Inflammatory macrophage (primary cell): ENCODE measurements at regions not wholly inside any gene's neighbourhood (a gene's known extent, or its start where the extent isn't known, plus 50 kb on each side); places are given as distances from the start of the nearest gene placed in this dataset.
"Not testable (repeated sequence)": the region's sequence is repeated elsewhere in the genome, so short reads cannot be mapped to it uniquely, and the experiment has no call there.

Source experiments
- DNase-seq, 2 donors: peaks; one replicate each; pipeline ENCODE4 v3.0.0-alpha.2; 2020 to 2022

DNA sequence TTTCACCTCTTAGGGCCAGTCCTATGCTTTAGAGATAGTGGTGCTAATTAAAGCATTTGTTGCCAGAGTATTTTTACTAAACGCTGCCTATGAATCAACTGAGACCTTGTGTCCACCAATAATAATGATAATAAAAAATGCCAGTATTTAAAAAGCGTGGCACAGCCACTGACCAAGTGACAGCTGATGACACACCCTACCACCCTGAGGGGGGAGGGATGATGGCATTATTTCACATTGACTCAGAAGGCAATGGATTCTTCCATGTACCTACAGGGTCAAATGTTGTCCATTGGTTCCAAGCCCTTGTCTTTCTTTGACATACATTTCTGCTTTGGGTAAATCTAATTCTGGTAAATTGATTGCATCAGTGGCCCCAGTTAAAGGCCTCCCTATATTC lies 384.4 kb downstream of the DLEU7 start:
- no peak for DNase-seq

DNA sequence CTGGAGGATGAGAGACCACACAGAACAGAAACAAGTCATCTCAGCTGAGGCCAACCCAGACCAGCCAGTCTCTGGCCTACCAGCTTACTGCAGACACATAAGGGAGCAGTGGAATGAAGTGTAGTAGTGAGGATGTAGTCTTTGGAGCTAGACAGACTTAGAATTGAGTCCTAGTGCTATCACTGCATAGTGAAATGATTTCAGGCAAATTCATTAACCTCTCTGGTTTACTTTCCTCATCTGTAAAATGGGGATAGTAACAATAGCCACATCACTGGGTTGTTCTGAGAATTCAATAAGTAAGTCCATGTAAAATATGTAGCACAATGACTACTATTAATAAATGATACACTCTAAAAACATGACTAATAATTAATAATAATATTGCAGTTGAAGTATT lies 383.8 kb downstream of the DLEU7 start:
- no peak for DNase-seq

DNA sequence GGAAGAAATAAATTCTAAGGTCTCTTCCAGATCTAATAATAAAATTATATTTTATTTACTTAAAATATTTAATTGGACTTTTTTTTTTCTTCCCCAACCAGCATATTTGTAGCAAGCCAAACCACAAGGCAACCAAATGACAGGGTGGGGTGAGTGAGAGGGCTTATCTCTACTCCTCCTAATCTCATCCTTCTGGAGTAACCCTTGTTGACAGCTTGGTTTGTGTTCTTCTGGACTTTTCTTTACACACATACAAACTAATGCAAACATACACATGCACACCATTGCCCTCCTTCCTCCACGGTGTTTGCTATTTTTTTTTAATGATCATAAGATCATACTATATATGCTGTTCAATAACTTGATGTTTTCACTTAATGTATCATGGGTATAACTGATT lies 383.1 kb downstream of the DLEU7 start:
- DNase-seq: no peak

DNA sequence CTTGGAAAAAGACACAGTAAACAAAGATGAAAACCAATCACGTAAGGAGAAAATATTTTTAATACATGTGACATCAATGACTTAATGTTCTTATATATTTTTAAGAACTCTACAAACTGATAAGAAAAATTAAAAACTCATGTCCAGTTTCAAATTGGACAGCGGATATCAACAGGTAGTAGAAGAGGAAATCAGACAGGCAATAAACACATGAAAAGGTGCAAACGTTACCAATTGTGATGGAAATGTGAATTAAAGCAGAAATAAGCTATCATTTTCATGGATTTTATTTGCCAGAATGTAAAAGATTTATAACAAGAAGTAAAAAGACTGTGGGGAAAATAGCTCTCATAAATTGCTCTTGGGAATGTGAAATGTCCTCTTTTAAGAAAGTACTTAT lies 382.3 kb downstream of the DLEU7 start:
- DNase-seq: no peak

DNA sequence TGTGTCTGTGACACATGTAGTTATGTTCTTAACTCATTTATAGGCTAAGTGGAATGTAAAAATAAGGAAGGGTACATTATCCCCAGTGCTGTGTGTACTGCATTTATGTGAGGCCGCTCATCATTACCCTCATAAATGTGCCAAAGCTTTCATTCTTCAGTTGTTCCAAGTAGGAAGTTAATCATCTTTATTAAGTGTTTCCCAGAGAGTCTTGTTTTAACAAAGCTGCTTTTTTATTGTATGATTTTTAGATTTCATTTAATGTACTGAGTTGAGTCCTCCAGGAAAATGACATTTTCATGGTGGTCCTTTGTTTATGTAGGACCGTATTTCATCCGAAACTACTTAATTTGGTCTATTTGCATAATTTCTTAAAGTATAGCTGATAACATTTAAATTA lies 379.8 kb downstream of the DLEU7 start:
- DNase-seq: no peak

DNA sequence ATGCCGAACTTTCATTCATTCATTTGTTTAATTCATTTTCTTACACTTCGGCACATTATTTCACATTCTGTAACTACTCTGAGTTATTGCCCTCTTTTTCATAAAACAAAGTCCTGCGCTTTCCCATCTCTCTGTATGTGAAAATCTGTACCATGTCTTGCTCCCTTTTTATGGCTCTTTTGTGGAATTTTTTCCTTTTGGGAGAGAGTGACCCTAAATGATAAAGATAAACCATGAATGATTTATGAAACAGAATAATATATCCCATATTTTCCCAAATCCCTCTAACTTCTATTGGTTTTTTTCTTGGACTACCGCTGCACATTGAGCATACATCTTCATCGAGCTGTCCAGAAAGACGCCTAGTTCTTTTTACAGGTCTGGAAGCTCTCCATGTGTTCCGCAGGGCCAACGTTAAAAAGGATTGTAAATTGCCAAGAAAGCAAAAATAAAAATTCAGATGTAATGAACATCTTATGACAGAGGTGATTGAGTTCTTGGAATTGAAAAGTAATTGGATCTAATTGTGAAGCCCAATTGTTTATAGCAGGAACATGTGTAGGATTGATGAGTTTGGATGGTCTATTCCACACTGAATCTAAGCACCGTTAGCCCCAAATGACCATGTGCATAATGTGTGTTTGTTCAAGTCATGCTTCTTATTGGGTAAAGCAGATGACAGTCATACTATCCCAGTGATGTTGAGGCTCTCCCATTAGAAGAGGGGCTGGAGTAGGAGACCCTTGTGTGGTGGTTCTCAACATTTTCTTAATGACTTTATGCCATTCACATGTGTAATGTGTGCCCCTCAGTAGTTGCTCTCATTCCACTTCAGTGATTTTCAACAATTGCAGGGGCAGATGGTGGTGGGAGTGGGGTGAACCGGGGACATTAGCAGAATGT lies 378.9 kb downstream of the DLEU7 start:
- no peak for DNase-seq

DNA sequence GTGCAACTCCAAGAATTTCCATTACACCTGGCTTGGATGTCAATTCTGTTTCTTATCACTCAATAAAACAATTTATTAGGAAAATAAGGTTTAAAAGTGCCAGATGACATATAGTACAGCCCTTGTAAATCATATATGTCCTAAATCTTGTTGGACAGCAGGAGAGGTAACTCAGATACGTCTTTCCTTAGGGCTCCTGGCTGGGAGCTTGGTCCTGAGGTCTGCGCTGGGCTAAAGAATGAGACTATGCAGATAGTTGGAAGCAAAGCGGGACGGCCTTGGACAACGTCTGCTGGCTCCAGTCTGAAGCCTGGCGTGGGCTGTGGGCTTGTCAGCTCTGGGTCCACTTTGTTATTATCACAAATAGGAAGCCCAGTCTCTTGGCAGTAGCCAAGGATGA lies 377.0 kb downstream of the DLEU7 start:
- no peak for DNase-seq

DNA sequence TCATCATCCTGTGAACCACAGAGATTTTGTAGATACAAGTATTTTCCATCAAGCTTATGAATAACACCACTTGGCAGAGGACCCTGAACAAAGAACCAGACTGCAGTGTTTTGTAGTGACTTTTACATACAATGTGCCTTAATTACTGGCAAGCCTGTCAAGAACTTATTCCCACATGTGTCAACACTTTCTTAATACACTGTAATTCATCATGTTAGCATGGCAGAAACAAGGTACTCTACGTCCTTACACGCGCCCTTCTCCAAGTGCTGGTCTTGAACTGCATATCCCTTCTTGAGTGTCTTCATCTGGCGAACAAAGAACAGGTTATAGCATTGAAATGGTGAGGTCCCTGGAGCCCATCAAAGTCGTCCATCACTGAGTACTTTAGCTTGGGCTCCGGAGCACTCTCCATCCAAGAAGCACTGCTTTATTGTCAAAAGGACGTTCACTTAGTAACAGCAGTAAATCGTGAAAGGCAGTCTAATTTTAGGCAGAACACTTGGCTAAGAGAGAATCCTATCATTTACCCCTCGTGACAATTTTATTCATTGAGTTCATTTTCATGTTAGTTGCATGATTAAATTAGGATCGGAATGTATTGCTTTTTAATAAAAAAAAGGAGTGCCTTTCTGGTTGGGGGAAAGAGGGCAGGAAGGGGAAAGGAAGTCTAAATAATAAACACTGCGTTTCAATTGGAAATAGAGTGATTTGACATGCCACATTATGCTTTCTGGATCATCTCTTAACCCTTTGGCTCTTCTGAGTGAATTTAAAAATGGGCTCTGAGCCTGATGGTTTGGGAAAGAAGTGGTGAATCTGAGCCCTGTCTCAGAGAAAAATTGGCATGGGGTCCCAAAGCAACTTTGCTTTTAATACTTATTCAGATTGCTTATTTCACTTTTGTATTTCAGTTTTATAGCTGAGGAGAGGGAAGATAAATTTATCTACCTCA lies 376.1 kb downstream of the DLEU7 start:
- no peak for DNase-seq

DNA sequence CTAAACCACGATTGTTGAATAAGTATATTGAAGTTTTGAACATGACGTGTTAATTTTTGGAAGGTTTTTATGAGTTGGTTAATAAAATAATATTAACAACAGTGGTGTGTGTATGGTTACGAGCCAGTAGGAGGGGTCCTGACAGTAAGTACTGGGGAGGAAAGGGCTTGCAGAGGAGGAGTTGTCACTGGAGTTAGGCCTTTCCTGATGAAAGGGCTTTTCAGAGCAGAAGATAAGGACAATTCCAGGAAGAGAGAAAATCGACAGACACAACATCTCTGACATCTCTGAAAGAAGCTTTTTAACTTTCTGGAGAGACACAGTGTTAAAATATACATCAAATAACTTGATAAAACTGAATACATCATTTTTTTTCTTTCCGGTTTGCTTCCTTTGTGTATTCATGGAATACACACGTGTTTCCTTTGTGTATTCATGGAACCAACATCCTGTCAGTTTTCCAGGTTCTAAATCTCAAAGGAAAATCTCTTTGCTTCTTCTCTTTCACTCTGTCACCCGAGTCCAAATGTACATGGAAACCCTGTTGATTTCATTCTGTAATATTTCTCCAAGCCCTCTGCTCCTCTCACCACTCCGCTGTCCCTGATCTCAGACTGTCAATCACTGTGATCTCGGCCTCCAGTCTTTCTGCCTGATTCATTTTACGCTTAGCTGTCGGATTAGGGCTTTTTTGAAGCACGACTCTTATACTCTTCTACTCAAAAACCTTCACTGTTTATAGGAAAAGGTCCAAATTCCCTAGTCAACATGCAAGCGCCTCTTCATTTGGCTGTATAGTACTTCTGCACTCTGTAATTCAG lies 374.4 kb downstream of the DLEU7 start:
- no peak for DNase-seq

DNA sequence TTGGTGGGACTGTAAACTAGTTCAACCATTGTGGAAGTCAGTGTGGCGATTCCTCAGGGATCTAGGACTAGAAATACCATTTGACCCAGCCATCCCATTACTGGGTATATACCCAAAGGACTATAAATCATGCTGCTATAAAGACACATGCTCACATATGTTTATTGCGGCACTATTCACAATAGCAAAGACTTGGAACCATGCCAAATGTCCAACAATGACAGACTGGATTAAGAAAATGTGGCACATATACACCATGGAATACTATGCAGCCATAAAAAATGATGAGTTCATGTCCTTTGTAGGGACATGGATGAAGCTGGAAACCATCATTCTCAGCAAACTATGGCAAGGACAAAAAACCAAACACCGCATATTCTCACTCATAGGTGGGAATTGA lies 370.4 kb downstream of the DLEU7 start:
- DNase-seq: not testable (repeated sequence)

DNA sequence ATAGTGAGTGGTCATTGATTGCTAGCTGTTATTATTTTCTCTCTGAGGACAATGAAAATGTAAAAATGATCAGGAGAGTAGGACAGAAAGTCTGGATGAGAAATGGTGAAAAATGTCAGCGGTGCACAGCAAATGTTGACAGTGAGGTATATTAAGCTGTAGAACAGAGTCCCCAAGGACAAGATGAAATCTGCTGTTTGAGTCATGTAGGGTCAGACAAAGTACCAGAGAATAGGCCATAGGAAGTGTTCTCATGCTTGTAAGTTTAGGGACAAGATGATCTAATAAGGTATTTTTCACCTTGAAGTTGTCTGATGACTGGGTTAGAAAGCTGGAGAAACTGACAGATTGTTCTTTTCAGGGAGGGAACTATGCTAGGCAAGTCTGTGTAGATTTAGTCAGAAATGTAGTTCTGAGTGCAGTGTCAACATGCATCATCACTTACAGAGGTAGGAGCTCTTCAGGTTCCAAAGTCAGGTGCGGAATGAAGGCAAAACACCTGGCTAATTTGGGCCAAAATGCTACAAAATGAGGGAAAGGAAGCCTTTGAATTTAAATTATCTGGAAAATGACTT lies 369.3 kb downstream of the DLEU7 start:
- no peak for DNase-seq

DNA sequence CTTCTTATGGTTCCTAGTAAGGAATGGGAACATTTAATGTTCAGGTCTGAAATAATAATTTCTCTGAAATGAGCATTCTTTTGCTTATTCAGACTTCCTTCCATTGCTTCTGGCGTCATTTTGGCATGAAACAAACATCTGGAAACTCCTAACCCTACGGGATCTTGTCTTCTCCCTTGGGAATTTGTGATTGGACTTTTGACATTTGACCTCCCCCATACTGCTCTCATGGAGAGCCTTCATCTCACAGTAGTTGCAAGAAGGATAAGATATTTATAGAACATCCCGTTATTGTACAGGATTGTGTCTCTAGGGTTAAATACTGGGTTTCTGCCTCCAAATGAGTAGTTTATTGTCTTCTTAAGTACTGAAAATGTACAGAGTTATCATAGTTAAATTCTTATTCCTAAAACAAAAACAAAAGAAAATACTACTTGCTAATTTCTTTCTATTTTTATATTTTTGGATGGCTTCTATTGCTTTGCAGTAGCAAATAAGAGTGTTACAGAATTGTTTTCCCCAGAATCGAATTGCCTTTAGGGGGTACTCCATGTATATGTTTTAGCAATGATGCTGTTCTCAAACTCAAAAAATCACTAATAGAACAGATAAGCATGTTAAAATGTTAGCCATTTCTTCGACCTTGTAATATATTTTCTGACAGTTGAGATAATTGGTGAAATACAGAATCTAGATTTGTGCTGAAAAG lies 366.8 kb downstream of the DLEU7 start:
- no peak for DNase-seq

DNA sequence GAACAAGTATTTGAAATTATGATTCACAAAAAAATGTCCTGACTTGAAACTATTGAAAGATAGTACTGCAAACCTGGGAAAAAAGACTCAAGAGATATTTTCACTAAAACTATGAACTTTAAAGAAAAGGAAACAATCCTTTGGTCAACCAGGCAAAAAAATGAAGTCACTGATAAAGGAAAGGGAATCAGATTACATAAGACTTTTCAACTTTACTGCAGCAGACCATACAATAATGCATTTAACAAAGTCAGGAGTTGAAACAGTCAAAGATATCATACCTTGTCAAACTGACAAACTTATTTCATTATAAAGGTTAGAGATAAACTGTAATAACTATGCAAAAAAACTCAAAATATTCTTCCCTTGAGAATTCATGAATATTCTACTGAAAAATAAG lies 361.6 kb downstream of the DLEU7 start:
- DNase-seq: no peak

DNA sequence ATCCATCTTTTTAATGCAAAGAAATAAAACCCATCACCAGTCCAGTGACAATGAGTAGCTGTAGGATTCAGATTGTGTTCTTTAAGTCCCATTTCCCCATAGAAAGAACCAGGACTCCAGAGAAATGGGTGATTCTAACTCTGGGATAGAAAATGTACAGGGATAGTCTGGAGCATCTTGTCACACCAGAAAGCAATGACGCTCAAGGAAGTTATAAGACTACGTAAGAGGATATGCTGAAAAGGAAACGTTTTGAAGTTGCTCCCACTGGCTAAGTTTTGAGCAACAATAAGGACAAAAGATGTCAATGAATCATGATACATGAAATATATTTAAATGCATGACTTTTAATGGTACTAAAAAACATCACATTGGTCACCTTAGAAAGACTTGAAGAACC lies 360.1 kb downstream of the DLEU7 start:
- DNase-seq: no peak

DNA sequence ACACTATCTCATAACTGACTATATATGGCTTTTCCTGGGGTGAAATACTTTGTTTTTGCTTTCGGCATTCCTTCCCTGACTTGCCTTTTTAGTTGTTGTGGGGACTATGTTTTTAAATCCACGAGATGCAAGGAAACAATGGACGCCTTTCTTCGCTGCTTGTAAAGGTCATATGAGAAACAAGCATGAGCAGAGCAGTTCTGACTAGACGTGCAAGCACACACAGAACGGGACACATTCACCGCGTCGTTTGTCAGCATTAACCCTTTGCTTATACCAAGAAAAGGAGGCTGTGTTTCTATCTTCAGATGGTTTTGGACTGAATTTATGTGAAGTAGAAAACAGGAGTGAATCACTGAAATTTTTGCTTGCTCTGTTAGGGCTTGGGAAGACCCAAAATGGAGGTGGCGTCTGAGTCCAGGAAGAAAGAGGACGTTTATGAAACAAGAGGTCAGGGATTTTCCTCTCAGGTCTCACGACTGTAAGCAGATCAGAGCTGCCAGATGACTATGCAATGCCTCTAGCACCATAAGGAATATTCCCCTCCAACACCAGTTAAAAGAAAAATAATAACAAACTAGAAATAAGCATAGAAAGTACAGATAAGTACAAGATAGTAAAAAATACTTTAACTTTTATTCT lies 358.9 kb downstream of the DLEU7 start:
- no peak for DNase-seq

DNA sequence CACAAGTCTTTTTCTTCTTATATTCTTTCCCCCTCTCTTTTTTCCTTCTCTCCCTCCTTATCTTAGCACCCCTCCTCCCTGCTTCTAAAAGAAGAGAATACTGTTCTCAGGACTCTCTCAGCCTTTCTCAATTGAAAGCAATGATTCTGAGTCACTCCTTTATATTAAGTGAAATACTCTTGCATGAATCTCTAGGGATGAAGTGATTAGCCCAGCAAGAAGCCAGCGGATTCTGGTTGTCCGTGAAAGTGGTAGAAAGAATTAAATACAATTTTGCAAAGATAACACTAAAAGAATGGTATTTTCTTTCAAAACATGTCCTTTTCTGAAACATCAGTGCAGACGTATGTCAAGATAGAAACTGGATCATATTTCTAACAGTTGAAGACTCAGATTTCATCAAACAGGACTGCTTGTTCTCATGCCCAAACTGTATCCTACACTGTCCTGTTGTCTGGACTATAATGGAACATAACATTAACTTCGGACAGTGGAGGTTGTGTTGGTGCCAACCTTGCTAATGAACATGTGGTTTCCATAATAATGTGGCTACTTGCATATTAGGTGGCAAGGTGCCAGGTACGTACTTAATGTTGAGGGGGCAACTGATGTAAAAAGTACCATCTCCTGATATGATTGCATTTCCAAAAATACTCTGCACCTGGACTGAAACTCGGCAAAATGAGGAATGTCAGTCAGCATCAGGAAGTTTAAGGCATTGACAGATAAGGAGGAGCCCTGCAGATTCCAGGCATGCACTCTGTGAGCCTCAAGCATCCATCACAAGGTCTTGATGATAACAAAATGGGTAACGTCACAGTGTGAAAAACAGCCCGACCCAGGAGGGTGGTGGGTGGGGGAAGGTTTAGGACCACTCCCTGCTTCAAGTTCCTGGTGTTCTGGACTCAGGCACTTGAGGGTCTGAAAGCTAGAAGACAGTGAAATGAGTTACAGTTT lies 357.2 kb downstream of the DLEU7 start:
- DNase-seq: no peak

DNA sequence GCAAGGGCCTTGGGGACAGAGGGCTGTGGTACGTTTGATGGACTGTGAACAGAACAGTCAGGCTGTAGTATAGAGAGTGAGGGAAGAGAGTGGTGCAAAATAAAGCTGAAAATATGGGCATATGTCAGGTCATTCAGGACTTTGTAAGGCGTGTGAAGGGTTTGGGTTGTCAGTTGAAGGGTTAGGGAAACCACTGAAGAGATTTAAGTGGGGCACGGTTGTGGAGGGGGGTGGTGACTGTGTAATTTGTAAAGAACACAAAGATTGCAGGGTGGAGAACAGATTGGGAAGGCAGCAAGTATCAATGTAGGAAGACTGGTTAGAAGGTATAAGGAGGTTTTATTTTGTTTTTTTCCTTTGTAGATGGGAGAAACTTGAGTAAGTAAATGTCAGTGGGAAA lies 349.8 kb downstream of the DLEU7 start:
- DNase-seq: no peak

DNA sequence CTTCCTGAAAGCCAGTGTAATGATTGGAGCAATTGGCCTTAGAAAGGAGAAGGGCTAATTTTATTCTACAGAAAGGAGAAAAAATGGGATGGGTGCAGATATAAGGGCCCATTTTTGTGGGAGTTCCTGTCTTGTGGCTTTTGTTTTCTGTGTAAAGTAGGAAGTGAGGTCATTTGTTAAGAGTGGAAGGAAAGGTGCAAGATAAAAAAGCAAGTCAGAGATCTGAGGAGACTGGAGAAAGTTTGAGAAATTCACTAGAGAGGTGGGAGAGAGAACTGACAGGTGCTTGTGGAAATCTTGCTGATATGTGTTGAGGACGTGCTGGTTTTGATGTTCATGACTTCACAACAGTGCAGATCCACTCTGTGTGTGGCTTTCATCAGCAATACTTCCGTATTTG lies 349.4 kb downstream of the DLEU7 start:
- DNase-seq: peak; percentile 29 to 33

DNA sequence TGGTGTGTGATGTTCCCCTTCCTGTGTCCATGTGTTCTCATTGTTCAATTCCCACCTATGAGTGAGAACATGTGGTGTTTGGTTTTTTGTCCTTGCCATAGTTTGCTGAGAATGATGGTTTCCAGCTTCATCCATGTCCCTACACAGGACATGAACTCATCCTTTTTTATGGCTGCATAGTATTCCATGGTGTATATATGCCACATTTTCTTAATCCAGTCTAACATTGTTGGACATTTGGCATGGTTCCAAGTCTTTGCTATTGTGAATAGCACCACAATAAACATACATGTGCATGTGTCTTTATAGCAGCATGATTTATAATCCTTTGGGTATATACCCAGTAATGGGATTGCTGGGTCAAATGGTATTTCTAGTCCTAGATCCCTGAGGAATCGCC lies 340.3 kb downstream of the DLEU7 start:
- not testable (repeated sequence) for DNase-seq

DNA sequence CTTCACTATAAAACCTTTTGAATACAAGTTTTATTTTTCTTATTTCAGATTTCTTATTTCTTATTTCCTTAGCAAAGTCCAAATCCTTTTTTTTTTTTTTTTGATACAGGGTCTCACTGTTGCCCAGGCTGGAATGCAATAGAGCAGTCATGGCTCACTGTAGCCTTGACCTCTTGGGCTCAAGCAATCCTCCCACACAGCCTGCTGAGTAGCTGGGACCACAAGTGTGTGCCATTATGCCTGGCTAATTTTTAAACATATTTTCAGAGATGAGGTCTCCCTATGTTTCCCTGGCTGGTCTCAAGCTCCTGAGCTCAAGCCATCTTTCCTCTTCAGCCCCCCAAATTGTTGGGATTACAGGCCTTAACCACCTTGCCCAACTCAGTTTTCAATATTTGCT lies 334.3 kb downstream of the DLEU7 start:
- no peak for DNase-seq
